ENCODE measurements at regions not wholly inside any gene's neighbourhood (a gene's known extent, or its start where the extent isn't known, plus 50 kb on each side); places are given as distances from the start of the nearest gene placed in this dataset.

DNA sequence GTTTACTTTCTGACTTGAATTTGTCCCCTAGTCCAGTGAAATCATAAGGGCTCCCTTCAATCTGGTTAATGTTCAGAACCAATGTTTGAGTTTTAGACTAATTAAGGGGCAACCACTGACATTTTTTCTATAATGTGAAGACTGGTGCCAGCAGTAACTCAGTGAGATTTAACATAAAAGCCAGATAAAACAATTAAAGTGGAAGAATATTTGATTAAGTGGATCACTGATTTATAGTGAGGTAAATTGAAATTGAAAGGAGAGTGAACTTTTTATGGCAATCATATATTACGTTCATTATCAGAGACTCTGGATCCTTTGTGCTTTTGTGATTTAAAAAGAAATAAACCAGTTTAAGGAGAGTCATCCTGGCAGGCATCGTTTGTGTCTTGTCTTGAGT, 246.8 kb downstream of the GATA3 start:
- 33 to 36% methylated on average over 2 of the region's 2 CpGs for WGBS, 2 donors
- DNase-seq = no peak
- TF ChIP-seq, protein P1, sequence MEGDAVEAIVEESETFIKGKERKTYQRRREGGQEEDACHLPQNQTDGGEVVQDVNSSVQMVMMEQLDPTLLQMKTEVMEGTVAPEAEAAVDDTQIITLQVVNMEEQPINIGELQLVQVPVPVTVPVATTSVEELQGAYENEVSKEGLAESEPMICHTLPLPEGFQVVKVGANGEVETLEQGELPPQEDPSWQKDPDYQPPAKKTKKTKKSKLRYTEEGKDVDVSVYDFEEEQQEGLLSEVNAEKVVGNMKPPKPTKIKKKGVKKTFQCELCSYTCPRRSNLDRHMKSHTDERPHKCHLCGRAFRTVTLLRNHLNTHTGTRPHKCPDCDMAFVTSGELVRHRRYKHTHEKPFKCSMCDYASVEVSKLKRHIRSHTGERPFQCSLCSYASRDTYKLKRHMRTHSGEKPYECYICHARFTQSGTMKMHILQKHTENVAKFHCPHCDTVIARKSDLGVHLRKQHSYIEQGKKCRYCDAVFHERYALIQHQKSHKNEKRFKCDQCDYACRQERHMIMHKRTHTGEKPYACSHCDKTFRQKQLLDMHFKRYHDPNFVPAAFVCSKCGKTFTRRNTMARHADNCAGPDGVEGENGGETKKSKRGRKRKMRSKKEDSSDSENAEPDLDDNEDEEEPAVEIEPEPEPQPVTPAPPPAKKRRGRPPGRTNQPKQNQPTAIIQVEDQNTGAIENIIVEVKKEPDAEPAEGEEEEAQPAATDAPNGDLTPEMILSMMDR (IDR thresholded peaks at IDR 0.05) = no peak
- TF ChIP-seq POLR2A (IDR thresholded peaks at IDR 0.05) = no peak
- H3K4me3 ChIP-seq = no peak overlapping the region
- intact Hi-C loops (cut with DNase I) = no loop called here
- H3K9me3 ChIP-seq = no peaks in the 10 kb centered on the region
- H3K27me3 ChIP-seq = peaks cover 0 to 25% (median 0%) of the 10 kb centered on the region in 4 donors
- H3K36me3 ChIP-seq = no peaks in the 10 kb centered on the region
- H3K27ac ChIP-seq = no peak overlapping the region
- peaks cover 0 to 19% (median 0%) of the 10 kb centered on the region in 3 donors for H3K4me1 ChIP-seq

DNA sequence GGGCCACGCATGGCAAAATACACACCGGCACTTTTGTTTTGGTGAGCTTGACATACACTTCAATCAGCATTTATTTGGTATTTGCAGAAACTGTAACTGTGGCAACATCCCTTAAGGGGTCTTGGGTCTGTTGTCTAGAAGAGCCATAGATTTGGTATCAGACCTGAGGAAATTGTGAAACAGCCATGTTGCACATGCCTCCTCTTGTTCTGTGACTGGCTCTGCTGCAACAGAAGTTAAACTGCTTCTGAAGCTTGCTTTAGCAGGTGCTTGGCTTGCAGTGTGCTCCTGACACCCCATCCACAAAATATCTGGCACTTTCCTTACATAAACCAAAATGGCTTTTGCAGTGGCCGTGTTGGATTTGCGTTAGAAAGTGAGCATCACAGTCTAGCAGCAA, 247.3 kb downstream of the GATA3 start:
- Histone ChIP-seq H3K27ac (no peak overlapping the region), H3K4me1 (peaks cover 0 to 19% (median 0%) of the 10 kb centered on the region in 3 donors), H3K27me3 (peaks cover 0 to 21% (median 0%) of the 10 kb centered on the region in 4 donors), H3K36me3 (no peaks in the 10 kb centered on the region), H3K4me3 (no peak overlapping the region), H3K9me3 (no peaks in the 10 kb centered on the region)
- 23 to 57% methylated on average over 4 of the region's 4 CpGs for WGBS, 2 donors
- TF ChIP-seq POLR2A (IDR thresholded peaks at IDR 0.05) = no peak
- TF ChIP-seq, protein P1 (IDR thresholded peaks at IDR 0.05) = no peak
- DNase-seq = no peak
- intact Hi-C loops (cut with DNase I) = no loop called here

DNA sequence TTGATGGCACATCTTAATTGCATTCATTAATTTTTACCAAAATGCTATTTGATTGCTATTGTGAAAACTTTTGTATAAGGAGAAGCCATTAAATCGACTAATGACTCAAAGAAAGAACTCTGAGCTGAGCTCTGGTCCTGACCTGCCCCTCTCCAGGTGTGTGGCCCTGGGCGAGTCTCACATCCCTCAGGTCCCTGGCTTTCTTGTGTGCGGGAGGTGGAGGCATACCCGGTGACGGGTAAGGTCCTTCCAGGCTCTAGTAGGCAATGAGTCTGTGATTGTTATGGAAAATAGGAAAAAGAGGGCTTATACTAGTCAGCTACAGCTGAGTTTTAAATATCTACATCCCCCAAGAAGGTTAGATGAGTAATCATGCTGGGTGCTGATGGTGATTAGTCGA, 248.1 kb downstream of the GATA3 start:
- Histone ChIP-seq H3K4me3 (no peak overlapping the region), H3K4me1 (peaks cover 0 to 19% (median 0%) of the 10 kb centered on the region in 3 donors), H3K36me3 (no peaks in the 10 kb centered on the region), H3K9me3 (no peaks in the 10 kb centered on the region), H3K27me3 (peaks cover 0 to 19% (median 0%) of the 10 kb centered on the region in 4 donors), H3K27ac (no peak overlapping the region)
- no peak for DNase-seq
- intact Hi-C loops (cut with DNase I) = no loop called here
- TF ChIP-seq, protein P1 (IDR thresholded peaks at IDR 0.05) = no peak
- no peak for TF ChIP-seq POLR2A (IDR thresholded peaks at IDR 0.05)
- WGBS, 2 donors = 36 to 42% methylated on average over 4 to 6 of the region's 6 CpGs

DNA sequence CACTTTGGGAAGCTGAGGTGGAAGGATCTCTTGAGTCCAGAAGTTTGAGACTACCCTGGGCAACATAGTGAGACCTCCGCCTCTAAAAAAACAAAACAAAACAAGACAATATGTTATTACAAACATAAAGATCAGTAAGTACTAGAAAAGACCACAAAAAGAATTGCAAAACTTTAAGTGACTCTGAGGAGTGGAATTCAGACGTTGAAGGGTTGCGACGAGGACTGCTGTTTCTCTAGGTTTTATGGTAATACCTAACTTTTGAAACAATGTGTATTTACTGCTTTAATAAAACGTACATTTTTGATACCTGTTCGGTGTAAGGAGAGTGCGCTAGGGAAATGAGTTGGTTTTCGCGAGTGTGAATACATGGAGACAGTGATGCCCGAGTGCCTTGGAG, 250.4 kb downstream of the GATA3 start:
- no peak overlapping the region for H3K27ac ChIP-seq
- peaks cover 0 to 8% (median 0%) of the 10 kb centered on the region in 4 donors for H3K27me3 ChIP-seq
- no peak overlapping the region for H3K4me3 ChIP-seq
- no peak for DNase-seq
- no peaks in the 10 kb centered on the region for H3K9me3 ChIP-seq
- H3K36me3 ChIP-seq = no peaks in the 10 kb centered on the region
- intact Hi-C loops (cut with DNase I) = no loop called here
- TF ChIP-seq, protein P1 (IDR thresholded peaks at IDR 0.05) = no peak
- TF ChIP-seq POLR2A (IDR thresholded peaks at IDR 0.05) = no peak
- H3K4me1 ChIP-seq = peaks cover 0 to 19% (median 0%) of the 10 kb centered on the region in 3 donors
- WGBS, 2 donors = 88 to 92% methylated on average over 10 of the region's 10 CpGs

DNA sequence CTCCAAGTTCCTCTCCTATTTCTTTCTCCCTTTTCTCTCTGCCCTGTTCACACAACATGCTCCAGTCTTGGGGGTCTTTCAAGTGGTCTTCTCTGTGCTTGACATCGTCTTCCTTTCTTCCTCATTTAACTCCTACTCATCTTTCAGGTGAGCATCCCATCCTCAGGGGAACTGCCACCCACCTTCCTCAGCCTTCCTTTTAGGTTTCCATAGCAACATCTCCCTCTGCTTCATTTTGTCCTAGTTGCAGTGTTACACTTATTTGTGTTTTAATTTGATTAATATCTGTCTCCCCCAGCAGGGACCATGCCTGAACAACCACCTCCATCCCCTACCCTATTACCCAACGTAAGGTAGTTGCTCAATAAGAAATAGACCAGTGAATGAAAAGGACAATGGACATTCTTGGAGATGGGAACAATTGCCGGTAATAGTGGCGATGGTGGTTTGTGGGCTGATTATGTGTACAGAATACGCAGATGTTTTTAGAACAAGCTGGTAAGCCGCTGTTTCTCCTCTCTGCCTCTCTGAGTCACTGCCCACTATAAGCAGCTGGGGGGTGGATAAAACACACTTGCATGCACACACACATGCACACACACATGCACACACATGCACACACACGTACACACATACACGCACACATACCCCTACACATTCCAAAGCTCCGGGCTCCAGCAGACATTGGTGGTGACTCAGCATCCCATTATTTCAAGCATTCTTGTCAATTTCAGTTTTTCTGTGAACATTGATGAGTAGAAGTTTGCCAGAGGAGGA, 251.6 kb downstream of the GATA3 start:
- Histone ChIP-seq H3K4me1 (peaks cover 0 to 15% (median 0%) of the 10 kb centered on the region in 3 donors), H3K36me3 (no peaks in the 10 kb centered on the region), H3K4me3 (no peak overlapping the region), H3K27me3 (peaks cover 0 to 10% (median 0%) of the 10 kb centered on the region in 4 donors), H3K27ac (no peak overlapping the region), H3K9me3 (no peaks in the 10 kb centered on the region)
- intact Hi-C loops (cut with DNase I) = no loop called here
- TF ChIP-seq POLR2A (IDR thresholded peaks at IDR 0.05) = no peak
- TF ChIP-seq, protein P1 (IDR thresholded peaks at IDR 0.05) = no peak
- WGBS, 2 donors = 72 to 83% methylated on average over 7 to 8 of the region's 9 CpGs
- no peak for DNase-seq

Measured in esophagus squamous epithelium (tissue), 5 donors.